ENCODE measurements at regions not wholly inside any gene's neighbourhood (a gene's known extent, or its start where the extent isn't known, plus 50 kb on each side); places are given as distances from the start of the nearest gene placed in this dataset.

GRCh38 chr15:37218351-37218916 is 118.1 kb upstream of the MEIS2 start:
- no peak for DNase-seq (ENCODE audit: low spot score)
- no peaks in the 10 kb centered on the region for H3K36me3 ChIP-seq
- H3K4me1 ChIP-seq (ENCODE audit: control insufficient read depth in 1 of 2, low read depth in 2 of 2): no peaks in the 10 kb centered on the region
- no peak for ATAC-seq (ENCODE audit: insufficient number of reproducible peaks, low FRiP score, low read depth)
- H3K9me3 ChIP-seq: no peaks in the 10 kb centered on the region
- H3K27me3 ChIP-seq (replicated peaks; ENCODE audit: insufficient read depth): no peaks in the 10 kb centered on the region
- TF ChIP-seq, protein P1, sequence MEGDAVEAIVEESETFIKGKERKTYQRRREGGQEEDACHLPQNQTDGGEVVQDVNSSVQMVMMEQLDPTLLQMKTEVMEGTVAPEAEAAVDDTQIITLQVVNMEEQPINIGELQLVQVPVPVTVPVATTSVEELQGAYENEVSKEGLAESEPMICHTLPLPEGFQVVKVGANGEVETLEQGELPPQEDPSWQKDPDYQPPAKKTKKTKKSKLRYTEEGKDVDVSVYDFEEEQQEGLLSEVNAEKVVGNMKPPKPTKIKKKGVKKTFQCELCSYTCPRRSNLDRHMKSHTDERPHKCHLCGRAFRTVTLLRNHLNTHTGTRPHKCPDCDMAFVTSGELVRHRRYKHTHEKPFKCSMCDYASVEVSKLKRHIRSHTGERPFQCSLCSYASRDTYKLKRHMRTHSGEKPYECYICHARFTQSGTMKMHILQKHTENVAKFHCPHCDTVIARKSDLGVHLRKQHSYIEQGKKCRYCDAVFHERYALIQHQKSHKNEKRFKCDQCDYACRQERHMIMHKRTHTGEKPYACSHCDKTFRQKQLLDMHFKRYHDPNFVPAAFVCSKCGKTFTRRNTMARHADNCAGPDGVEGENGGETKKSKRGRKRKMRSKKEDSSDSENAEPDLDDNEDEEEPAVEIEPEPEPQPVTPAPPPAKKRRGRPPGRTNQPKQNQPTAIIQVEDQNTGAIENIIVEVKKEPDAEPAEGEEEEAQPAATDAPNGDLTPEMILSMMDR (IDR thresholded peaks at IDR 0.05): no peak
- no peak overlapping the region for H3K4me3 ChIP-seq
- H3K27ac ChIP-seq: no peak overlapping the region

DNA sequence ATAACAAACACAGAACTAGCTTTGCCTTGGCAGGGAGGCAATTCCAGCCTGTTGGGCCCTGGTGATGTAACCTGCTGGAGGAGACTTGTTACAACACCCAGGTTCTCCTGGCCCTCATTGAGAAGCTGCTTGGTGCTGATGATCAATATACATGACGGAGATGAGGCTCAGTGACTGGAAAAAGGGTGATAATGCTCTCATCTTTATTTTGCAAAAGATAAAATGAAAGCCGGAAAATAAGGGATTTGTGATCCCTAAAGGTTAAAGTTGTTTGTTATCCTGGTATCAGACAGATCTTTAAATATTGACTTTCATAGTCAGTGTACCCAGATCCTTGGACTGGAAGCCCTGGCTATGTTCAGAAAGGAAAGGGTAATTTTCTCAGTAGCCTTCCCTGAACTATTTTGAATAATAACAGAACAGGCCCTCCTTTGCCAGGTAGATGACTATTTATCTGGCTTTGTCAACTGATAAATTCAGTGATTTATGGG is 118.9 kb upstream of the MEIS2 start:
- H3K4me1 ChIP-seq (ENCODE audit: control insufficient read depth in 1 of 2, low read depth in 2 of 2): no peaks in the 10 kb centered on the region

GRCh38 chr15:37220949-37221670 is 120.8 kb upstream of the MEIS2 start:
- H3K36me3 ChIP-seq: no peaks in the 10 kb centered on the region
- no peak overlapping the region for H3K27ac ChIP-seq
- no peaks in the 10 kb centered on the region for H3K9me3 ChIP-seq
- H3K4me3 ChIP-seq: no peak overlapping the region
- DNase-seq (ENCODE audit: low spot score): no peak
- H3K4me1 ChIP-seq (ENCODE audit: control insufficient read depth in 1 of 2, low read depth in 2 of 2): no peaks in the 10 kb centered on the region
- TF ChIP-seq, protein P1 (IDR thresholded peaks at IDR 0.05): no peak
- ATAC-seq (ENCODE audit: insufficient number of reproducible peaks, low FRiP score, low read depth): no peak
- H3K27me3 ChIP-seq (replicated peaks; ENCODE audit: insufficient read depth): no peaks in the 10 kb centered on the region

More for the DNA sequence above, 118.9 kb upstream of the MEIS2 start:
- H3K27ac ChIP-seq: no peak overlapping the region
- TF ChIP-seq, protein P1 (IDR thresholded peaks at IDR 0.05): no peak
- no peaks in the 10 kb centered on the region for H3K9me3 ChIP-seq
- no peaks in the 10 kb centered on the region for H3K36me3 ChIP-seq
- no peak overlapping the region for H3K4me3 ChIP-seq
- ATAC-seq (ENCODE audit: insufficient number of reproducible peaks, low FRiP score, low read depth) (no peak), DNase-seq (ENCODE audit: low spot score) (no peak)
- no peaks in the 10 kb centered on the region for H3K27me3 ChIP-seq (replicated peaks; ENCODE audit: insufficient read depth)

- TF ChIP-seq, protein P1 (IDR thresholded peaks at IDR 0.05): no peak
- Histone ChIP-seq H3K27me3 (replicated peaks; ENCODE audit: insufficient read depth) (no peaks in the 10 kb centered on the region), H3K36me3 (no peaks in the 10 kb centered on the region), H3K27ac (no peak overlapping the region), H3K9me3 (no peaks in the 10 kb centered on the region), H3K4me3 (no peak overlapping the region), H3K4me1 (ENCODE audit: control insufficient read depth in 1 of 2, low read depth in 2 of 2) (no peaks in the 10 kb centered on the region)
- ATAC-seq (ENCODE audit: insufficient number of reproducible peaks, low FRiP score, low read depth) (no peak), DNase-seq (ENCODE audit: low spot score) (no peak)
Observed at GRCh38 chr15:37221671-37222145, 121.4 kb upstream of the MEIS2 start.

GRCh38 chr15:37223089-37223488 is 122.7 kb upstream of the MEIS2 start:
- ATAC-seq (ENCODE audit: insufficient number of reproducible peaks, low FRiP score, low read depth): no peak

More at GRCh38 chr15:37223089-37223488, 122.7 kb upstream of the MEIS2 start:
- Histone ChIP-seq H3K36me3 (no peaks in the 10 kb centered on the region), H3K27me3 (replicated peaks; ENCODE audit: insufficient read depth) (no peaks in the 10 kb centered on the region), H3K4me1 (ENCODE audit: control insufficient read depth in 1 of 2, low read depth in 2 of 2) (no peaks in the 10 kb centered on the region), H3K4me3 (no peak overlapping the region), H3K27ac (no peak overlapping the region), H3K9me3 (no peaks in the 10 kb centered on the region)
- TF ChIP-seq, protein P1 (IDR thresholded peaks at IDR 0.05): no peak
- DNase-seq (ENCODE audit: low spot score): no peak
